HG03159 (cell line): ENCODE measurements at regions not wholly inside any gene's neighbourhood (a gene's known extent, or its start where the extent isn't known, plus 50 kb on each side); places are given as distances from the start of the nearest gene placed in this dataset.

Experiments used
- ATAC-seq: cut with Tn5 transposase; IDR thresholded peaks from one replicate; pipeline ENCODE4 v1.9.1; 2021; ENCODE audit warnings: mild to moderate bottlenecking, moderate library complexity; ENCODE audit not compliant: unreplicated experiment

- ATAC-seq = no peak
These were observed 277.3 kb upstream of the ATP2B1 start for GRCh38 chr12:89985935-89986334.

- no peak for ATAC-seq
These were observed 276.2 kb upstream of the ATP2B1 start for GRCh38 chr12:89984846-89985245.

- ATAC-seq = no peak
These were observed 275.0 kb upstream of the ATP2B1 start for GRCh38 chr12:89983622-89984021.

- ATAC-seq = no peak
These were observed 271.6 kb upstream of the ATP2B1 start for GRCh38 chr12:89980236-89980635.

- no peak for ATAC-seq
These were observed 268.9 kb upstream of the ATP2B1 start for GRCh38 chr12:89977405-89978085.

GRCh38 chr12:89976866-89977265 lies 268.2 kb upstream of the ATP2B1 start:
- no peak for ATAC-seq

GRCh38 chr12:89975574-89975973 lies 266.9 kb upstream of the ATP2B1 start:
- ATAC-seq = no peak

- no peak for ATAC-seq
These were observed 263.2 kb upstream of the ATP2B1 start for GRCh38 chr12:89971880-89972279.

- no peak for ATAC-seq
These were observed 262.1 kb upstream of the ATP2B1 start for GRCh38 chr12:89970722-89971121.

- ATAC-seq = no peak
These were observed 260.5 kb upstream of the ATP2B1 start for GRCh38 chr12:89969093-89969492.

- ATAC-seq = no peak
These were observed 259.6 kb upstream of the ATP2B1 start for GRCh38 chr12:89968151-89968700.

- no peak for ATAC-seq
These were observed 258.0 kb upstream of the ATP2B1 start for GRCh38 chr12:89966495-89967240.

GRCh38 chr12:89965993-89966392 lies 257.4 kb upstream of the ATP2B1 start:
- no peak for ATAC-seq

- no peak for ATAC-seq
These were observed 254.0 kb upstream of the ATP2B1 start for GRCh38 chr12:89962648-89963047.

- no peak for ATAC-seq
These were observed 252.2 kb upstream of the ATP2B1 start for GRCh38 chr12:89960607-89961394.

GRCh38 chr12:89960011-89960507 lies 251.4 kb upstream of the ATP2B1 start:
- ATAC-seq = peak; percentile 94

- no peak for ATAC-seq
These were observed 250.5 kb upstream of the ATP2B1 start for GRCh38 chr12:89959179-89959578.

- no peak for ATAC-seq
These were observed 245.6 kb upstream of the ATP2B1 start for GRCh38 chr12:89954259-89954658.

GRCh38 chr12:89951694-89952060 lies 243.0 kb upstream of the ATP2B1 start:
- no peak for ATAC-seq

- ATAC-seq = no peak
These were observed 242.5 kb upstream of the ATP2B1 start for GRCh38 chr12:89951050-89951693.

GRCh38 chr12:89950421-89950820 lies 241.8 kb upstream of the ATP2B1 start:
- peak; percentile 33 for ATAC-seq
